MG63 (cell line): ENCODE measurements at regions not wholly inside any gene's neighbourhood (a gene's known extent, or its start where the extent isn't known, plus 50 kb on each side); places are given as distances from the start of the nearest gene placed in this dataset.
"Not testable (repeated sequence)": the region's sequence is repeated elsewhere in the genome, so short reads cannot be mapped to it uniquely, and the experiment has no call there.

Experiments used
- DNase-seq: peaks from one replicate; pipeline ENCODE4 v3.0.0-alpha.2; 2020
- H3K27me3 ChIP-seq: fragments of 250-450 bp; sonication (Bioruptor Pico); 2 replicates; pipeline ENCODE4 v1.5.1; 2020; ENCODE audit warnings: mild to moderate bottlenecking, moderate library complexity
- H3K36me3 ChIP-seq: fragments of 250-450 bp; sonication (Bioruptor Pico); 2 replicates; pipeline ENCODE4 v1.5.1; 2020; ENCODE audit warnings: mild to moderate bottlenecking, moderate library complexity
- H3K4me3 ChIP-seq: fragments of 250-450 bp; sonication (Bioruptor Pico); 2 replicates; pipeline ENCODE4 v1.5.1; 2020; ENCODE audit warnings: mild to moderate bottlenecking, moderate library complexity
- H3K9me3 ChIP-seq: fragments of 250-450 bp; sonication (Bioruptor Pico); 2 replicates; pipeline ENCODE4 v1.5.1; 2020; ENCODE audit warnings: mild to moderate bottlenecking, moderate library complexity

- no peak for DNase-seq
- Histone ChIP-seq H3K27me3 (no peaks in the 10 kb centered on the region), H3K36me3 (no peaks in the 10 kb centered on the region), H3K4me3 (no peak overlapping the region), H3K9me3 (no peaks in the 10 kb centered on the region)
Measured at GRCh38 chr1:118322331-118322730, 137.3 kb upstream of the SPAG17 start.

GRCh38 chr1:118321840-118322239 lies 136.8 kb upstream of the SPAG17 start:
- no peak overlapping the region for H3K4me3 ChIP-seq
- no peak for DNase-seq
- no peaks in the 10 kb centered on the region for H3K9me3 ChIP-seq
- no peaks in the 10 kb centered on the region for H3K36me3 ChIP-seq
- no peaks in the 10 kb centered on the region for H3K27me3 ChIP-seq

- Histone ChIP-seq H3K36me3 (no peaks in the 10 kb centered on the region), H3K9me3 (no peaks in the 10 kb centered on the region), H3K27me3 (no peaks in the 10 kb centered on the region), H3K4me3 (no peak overlapping the region)
- peak; percentile 59 for DNase-seq
Measured at GRCh38 chr1:118317842-118318614, 133.0 kb upstream of the SPAG17 start.

GRCh38 chr1:118306851-118307250 lies 121.8 kb upstream of the SPAG17 start:
- no peak overlapping the region for H3K4me3 ChIP-seq
- no peak for DNase-seq
- H3K36me3 ChIP-seq = no peaks in the 10 kb centered on the region
- H3K9me3 ChIP-seq = no peaks in the 10 kb centered on the region
- H3K27me3 ChIP-seq = no peaks in the 10 kb centered on the region

- no peak overlapping the region for H3K4me3 ChIP-seq
- peak; percentile 5 for DNase-seq
- H3K27me3 ChIP-seq = no peaks in the 10 kb centered on the region
- no peaks in the 10 kb centered on the region for H3K36me3 ChIP-seq
- H3K9me3 ChIP-seq = no peaks in the 10 kb centered on the region
Measured at GRCh38 chr1:118304722-118305359, 119.8 kb upstream of the SPAG17 start.

- H3K27me3 ChIP-seq = no peaks in the 10 kb centered on the region
- no peaks in the 10 kb centered on the region for H3K36me3 ChIP-seq
- H3K9me3 ChIP-seq = no peaks in the 10 kb centered on the region
- no peak for DNase-seq
- H3K4me3 ChIP-seq = no peak overlapping the region
Measured at GRCh38 chr1:118303534-118303933, 118.5 kb upstream of the SPAG17 start.

DNA sequence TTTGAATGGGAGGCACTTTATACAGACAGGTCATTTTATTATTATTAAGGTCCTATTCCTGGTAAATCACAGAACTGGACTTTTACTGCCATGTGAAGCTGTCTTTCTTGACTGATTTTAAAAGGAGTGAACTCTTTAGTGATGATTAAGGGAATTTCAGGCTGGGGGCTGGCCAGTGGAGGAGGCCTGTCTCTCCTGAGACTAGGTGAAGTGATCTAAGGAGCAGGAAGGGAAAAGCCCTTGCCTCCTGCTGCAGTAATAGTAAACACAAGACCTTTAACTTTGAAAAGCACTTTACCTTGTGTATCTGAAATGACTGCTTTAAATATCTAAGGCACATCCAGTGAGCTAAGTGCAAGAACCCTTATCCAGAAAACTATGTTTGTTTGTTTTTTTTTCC lies 118.0 kb upstream of the SPAG17 start:
- H3K9me3 ChIP-seq = no peaks in the 10 kb centered on the region
- H3K27me3 ChIP-seq = no peaks in the 10 kb centered on the region
- no peak for DNase-seq
- no peak overlapping the region for H3K4me3 ChIP-seq
- H3K36me3 ChIP-seq = no peaks in the 10 kb centered on the region

DNA sequence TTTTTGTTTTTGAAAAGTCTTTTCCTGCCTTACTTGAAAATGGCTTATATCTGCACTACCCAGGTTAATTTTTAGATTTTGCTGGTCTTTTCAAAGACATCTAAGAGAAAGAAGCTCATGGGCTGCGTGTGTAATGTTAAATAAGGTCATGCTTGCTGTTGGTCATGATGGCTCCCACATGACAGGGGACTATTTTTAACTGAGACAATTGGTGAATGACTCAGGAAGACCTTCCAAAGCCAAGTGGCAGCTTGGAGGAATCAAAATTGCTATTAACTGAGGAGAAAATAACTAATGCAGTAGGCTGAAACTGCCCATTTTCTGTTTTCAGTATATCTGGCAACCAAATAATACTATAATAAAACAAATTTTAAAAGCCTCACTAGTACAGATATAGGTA lies 117.1 kb upstream of the SPAG17 start:
- H3K36me3 ChIP-seq = no peaks in the 10 kb centered on the region
- DNase-seq = no peak
- H3K4me3 ChIP-seq = no peak overlapping the region
- no peaks in the 10 kb centered on the region for H3K9me3 ChIP-seq
- H3K27me3 ChIP-seq = no peaks in the 10 kb centered on the region

GRCh38 chr1:118300808-118301207 lies 115.8 kb upstream of the SPAG17 start:
- H3K27me3 ChIP-seq = no peaks in the 10 kb centered on the region
- no peak for DNase-seq
- H3K4me3 ChIP-seq = no peak overlapping the region
- H3K36me3 ChIP-seq = no peaks in the 10 kb centered on the region
- no peaks in the 10 kb centered on the region for H3K9me3 ChIP-seq

- no peaks in the 10 kb centered on the region for H3K27me3 ChIP-seq
- no peaks in the 10 kb centered on the region for H3K36me3 ChIP-seq
- H3K4me3 ChIP-seq = no peak overlapping the region
- DNase-seq = no peak
- no peaks in the 10 kb centered on the region for H3K9me3 ChIP-seq
Measured at GRCh38 chr1:118298397-118298796, 113.4 kb upstream of the SPAG17 start.

- Histone ChIP-seq H3K4me3 (no peak overlapping the region), H3K9me3 (no peaks in the 10 kb centered on the region), H3K36me3 (no peaks in the 10 kb centered on the region), H3K27me3 (no peaks in the 10 kb centered on the region)
- DNase-seq = no peak
Measured at GRCh38 chr1:118297521-118297920, 112.5 kb upstream of the SPAG17 start.

GRCh38 chr1:118294875-118295642 lies 110.0 kb upstream of the SPAG17 start:
- peak; percentile 23 for DNase-seq
- no peaks in the 10 kb centered on the region for H3K9me3 ChIP-seq
- no peak overlapping the region for H3K4me3 ChIP-seq
- H3K27me3 ChIP-seq = no peaks in the 10 kb centered on the region
- H3K36me3 ChIP-seq = no peaks in the 10 kb centered on the region

DNA sequence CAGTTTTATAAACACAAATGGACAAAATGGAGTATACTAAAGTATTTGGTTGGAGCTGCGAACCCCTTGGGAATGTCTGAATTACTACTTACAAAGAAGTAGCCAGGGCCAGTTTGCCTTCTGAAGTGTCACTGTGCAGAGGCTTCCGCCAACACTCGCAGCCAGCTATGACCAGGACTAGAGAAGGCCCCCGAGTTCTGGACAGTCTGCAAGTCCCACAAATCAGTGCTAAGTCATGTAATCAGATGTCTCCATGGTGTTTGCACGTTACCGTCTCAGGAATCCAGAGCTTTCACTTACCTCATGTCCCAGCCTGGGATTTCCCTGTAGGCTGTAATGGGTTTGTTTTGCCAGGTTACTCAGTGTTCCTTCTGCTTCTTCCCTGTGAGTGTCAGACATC lies 106.6 kb upstream of the SPAG17 start:
- DNase-seq = no peak
- no peaks in the 10 kb centered on the region for H3K36me3 ChIP-seq
- H3K9me3 ChIP-seq = no peaks in the 10 kb centered on the region
- no peak overlapping the region for H3K4me3 ChIP-seq
- H3K27me3 ChIP-seq = no peaks in the 10 kb centered on the region

GRCh38 chr1:118290571-118290970 lies 105.5 kb upstream of the SPAG17 start:
- no peaks in the 10 kb centered on the region for H3K9me3 ChIP-seq
- no peaks in the 10 kb centered on the region for H3K36me3 ChIP-seq
- H3K27me3 ChIP-seq = no peaks in the 10 kb centered on the region
- H3K4me3 ChIP-seq = no peak overlapping the region
- DNase-seq = no peak

DNA sequence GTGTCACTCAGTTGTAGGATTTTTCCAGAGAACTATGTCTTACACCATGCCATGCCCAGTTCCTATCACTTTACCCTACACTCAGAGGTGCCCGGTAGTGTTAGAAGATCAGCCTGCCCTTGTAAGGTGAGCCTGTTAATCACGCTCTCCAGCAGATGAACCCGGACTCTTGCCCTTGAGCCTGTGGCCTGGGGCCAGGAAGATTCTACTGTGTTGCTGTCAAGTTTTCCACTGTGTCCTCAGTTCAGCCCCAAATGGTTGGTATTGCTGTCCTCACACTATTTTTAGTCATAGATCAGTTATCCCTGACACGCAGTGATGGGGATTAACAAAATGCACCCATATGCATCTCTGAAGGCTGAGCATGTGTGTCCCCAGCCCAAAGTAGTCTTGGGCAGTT lies 105.0 kb upstream of the SPAG17 start:
- H3K27me3 ChIP-seq = no peaks in the 10 kb centered on the region
- no peaks in the 10 kb centered on the region for H3K36me3 ChIP-seq
- H3K9me3 ChIP-seq = no peaks in the 10 kb centered on the region
- H3K4me3 ChIP-seq = no peak overlapping the region
- no peak for DNase-seq

DNA sequence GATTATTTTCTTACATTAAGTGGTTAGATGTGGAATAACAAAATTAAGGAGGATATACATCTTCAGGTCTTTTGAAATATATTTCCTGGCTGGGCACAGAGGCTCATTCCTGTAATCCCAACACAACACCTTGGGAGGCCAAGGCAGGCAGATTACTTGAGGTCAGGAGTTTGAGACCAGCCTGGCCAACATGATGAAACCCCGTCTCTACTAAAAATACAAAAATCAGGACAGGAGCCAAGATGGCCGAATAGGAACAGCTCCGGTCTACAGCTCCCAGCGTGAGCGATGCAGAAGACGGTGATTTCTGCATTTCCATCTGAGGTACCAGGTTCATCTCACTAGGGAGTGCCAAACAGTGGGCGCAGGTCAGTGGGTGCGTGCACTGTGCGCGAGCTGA lies 95.6 kb upstream of the SPAG17 start:
- not testable (repeated sequence) for H3K36me3 ChIP-seq, H3K27me3 ChIP-seq, DNase-seq, H3K9me3 ChIP-seq, H3K4me3 ChIP-seq

DNA sequence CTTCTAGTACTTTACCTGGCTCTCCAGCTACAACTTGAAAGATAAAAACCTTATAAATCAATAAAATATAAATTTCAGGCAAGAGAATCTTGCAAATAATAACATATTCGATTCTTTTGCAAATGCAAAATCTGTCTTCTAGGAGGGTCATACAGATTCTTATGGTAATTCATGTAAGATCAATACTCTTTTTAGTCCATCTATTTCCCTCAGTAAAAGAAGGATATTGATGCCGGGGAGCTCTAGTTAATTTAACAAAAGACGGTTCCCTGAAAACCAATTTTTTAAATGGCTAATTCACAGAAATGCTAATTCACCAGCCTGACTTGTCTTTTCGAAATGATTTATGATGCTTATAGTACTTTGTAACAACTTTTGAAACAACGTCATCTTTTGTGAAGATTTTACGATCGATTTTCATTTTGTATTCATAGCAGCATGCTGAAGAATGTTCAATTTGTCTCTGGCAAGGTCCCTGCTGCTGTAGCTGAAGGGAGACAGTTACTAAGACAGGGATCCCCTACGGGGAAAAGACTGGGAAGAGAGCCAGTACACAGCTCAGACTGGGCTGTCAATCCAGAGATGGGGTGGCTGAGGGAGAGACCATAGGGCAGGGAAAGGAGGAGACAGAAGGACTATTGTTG lies 90.6 kb upstream of the SPAG17 start:
- H3K4me3 ChIP-seq = no peak overlapping the region
- DNase-seq = peak; percentile 22
- no peaks in the 10 kb centered on the region for H3K36me3 ChIP-seq
- H3K9me3 ChIP-seq = no peaks in the 10 kb centered on the region
- H3K27me3 ChIP-seq = no peaks in the 10 kb centered on the region
